ENCODE measurements at regions not wholly inside any gene's neighbourhood (a gene's known extent, or its start where the extent isn't known, plus 50 kb on each side); places are given as distances from the start of the nearest gene placed in this dataset.
A peak's percentile ranks its signal among the peaks of the same experiment; 100 is the strongest.

GRCh38 chr10:3428826-3429225 lies 256.2 kb upstream of the PITRM1 start:
- no peaks in the 10 kb centered on the region for H3K27me3 ChIP-seq
- no peaks in the 10 kb centered on the region for H3K36me3 ChIP-seq
- H3K4me3 ChIP-seq, result no peak overlapping the region
- TF ChIP-seq POLR2A (IDR thresholded peaks at IDR 0.05), result no peak
- no peak for TF ChIP-seq POLR2AphosphoS5 (IDR thresholded peaks at IDR 0.05)
- no peak for TF ChIP-seq CTCF (IDR thresholded peaks at IDR 0.05)
- TF ChIP-seq EP300 (IDR thresholded peaks at IDR 0.05), result no peak
- H3K27ac ChIP-seq, result no peak overlapping the region
- H3K9me3 ChIP-seq, result no peaks in the 10 kb centered on the region
- peaks cover 15% of the 10 kb centered on the region for H3K4me1 ChIP-seq
- WGBS, result 90% methylated on average over 3 of the region's 3 CpGs
- DNase-seq (ENCODE audit: low spot score in 2 of 2), result no peak

GRCh38 chr10:3427950-3428354 lies 255.4 kb upstream of the PITRM1 start:
- H3K27me3 ChIP-seq, result no peaks in the 10 kb centered on the region
- H3K36me3 ChIP-seq, result no peaks in the 10 kb centered on the region
- no peak for TF ChIP-seq EP300 (IDR thresholded peaks at IDR 0.05)
- no peak for TF ChIP-seq POLR2A (IDR thresholded peaks at IDR 0.05)
- no peak for TF ChIP-seq POLR2AphosphoS5 (IDR thresholded peaks at IDR 0.05)
- TF ChIP-seq CTCF (IDR thresholded peaks at IDR 0.05), result no peak
- H3K4me1 ChIP-seq, result peaks cover 15% of the 10 kb centered on the region
- no peak for DNase-seq (ENCODE audit: low spot score in 2 of 2)
- H3K27ac ChIP-seq, result no peak overlapping the region
- 70% methylated on average over 7 of the region's 7 CpGs for WGBS
- no peaks in the 10 kb centered on the region for H3K9me3 ChIP-seq
- H3K4me3 ChIP-seq, result no peak overlapping the region

- Histone ChIP-seq H3K27ac (no peak overlapping the region), H3K36me3 (no peaks in the 10 kb centered on the region), H3K27me3 (no peaks in the 10 kb centered on the region), H3K9me3 (no peaks in the 10 kb centered on the region), H3K4me3 (no peak overlapping the region), H3K4me1 (peaks cover 15% of the 10 kb centered on the region)
- WGBS, result 78% methylated on average over 2 of the region's 2 CpGs
- TF ChIP-seq POLR2AphosphoS5 (IDR thresholded peaks at IDR 0.05) (no peak), POLR2A (IDR thresholded peaks at IDR 0.05) (no peak), CTCF (IDR thresholded peaks at IDR 0.05) (no peak), EP300 (IDR thresholded peaks at IDR 0.05) (no peak)
- no peak for DNase-seq (ENCODE audit: low spot score in 2 of 2)
Observed at GRCh38 chr10:3427347-3427746, 254.8 kb upstream of the PITRM1 start.

- Histone ChIP-seq H3K4me1 (peaks cover 15% of the 10 kb centered on the region), H3K27ac (no peak overlapping the region), H3K9me3 (no peaks in the 10 kb centered on the region), H3K4me3 (no peak overlapping the region), H3K36me3 (no peaks in the 10 kb centered on the region), H3K27me3 (no peaks in the 10 kb centered on the region)
- DNase-seq (ENCODE audit: low spot score in 2 of 2), result no peak
- TF ChIP-seq EP300 (IDR thresholded peaks at IDR 0.05), result no peak
- no peak for TF ChIP-seq POLR2AphosphoS5 (IDR thresholded peaks at IDR 0.05)
- no peak for TF ChIP-seq CTCF (IDR thresholded peaks at IDR 0.05)
- TF ChIP-seq POLR2A (IDR thresholded peaks at IDR 0.05), result no peak
- WGBS, result 22% methylated on average over 3 of the region's 3 CpGs
Observed at GRCh38 chr10:3426190-3426845, 253.7 kb upstream of the PITRM1 start.

- H3K4me1 ChIP-seq, result peaks cover 15% of the 10 kb centered on the region
- peak in 1 of 2 donors; percentile 55 for DNase-seq (ENCODE audit: low spot score in 2 of 2)
- H3K27ac ChIP-seq, result no peak overlapping the region
- no peak for TF ChIP-seq CTCF (IDR thresholded peaks at IDR 0.05)
- TF ChIP-seq POLR2A (IDR thresholded peaks at IDR 0.05), result no peak
- TF ChIP-seq EP300 (IDR thresholded peaks at IDR 0.05), result no peak
- no peaks in the 10 kb centered on the region for H3K27me3 ChIP-seq
- 73% methylated on average over 6 of the region's 6 CpGs for WGBS
- H3K36me3 ChIP-seq, result no peaks in the 10 kb centered on the region
- H3K4me3 ChIP-seq, result no peak overlapping the region
- H3K9me3 ChIP-seq, result no peaks in the 10 kb centered on the region
Observed at GRCh38 chr10:3425716-3426115, 253.1 kb upstream of the PITRM1 start.

Measured in suprapubic skin (tissue), 4 donors.